K562 (cell line): ENCODE measurements at regions not wholly inside any gene's neighbourhood (a gene's known extent, or its start where the extent isn't known, plus 50 kb on each side); places are given as distances from the start of the nearest gene placed in this dataset.

Experiments
- KHSRP ChIP-seq: fragments of 450-650 bp; IDR thresholded peaks from 2 replicates; pipeline ENCODE4 v1.6.1; 2017
- ZFPM2 ChIP-seq: fragments of 250-450 bp; sonication (Bioruptor Pico); IDR thresholded peaks from 2 replicates; pipeline ENCODE4 v1.5.1; 2022; ENCODE audit warnings: mild to moderate bottlenecking
- TF ChIP-seq, protein P1 (sequence below): fragments of 200-800 bp; sonication (Bioruptor generic); IDR thresholded peaks from 2 replicates; pipeline ENCODE4 v1.6.1; 2017; ENCODE audit warnings: missing genetic modification characterization, missing compliant biosample characterization
- TF ChIP-seq, protein P2 (sequence below): fragments of 250-450 bp; sonication (Bioruptor Pico); IDR thresholded peaks from 2 replicates; pipeline ENCODE4 v1.4.0; 2020; ENCODE audit warnings: mild to moderate bottlenecking, moderate library complexity
- TF ChIP-seq, protein P3 (sequence below): IDR thresholded peaks from 2 replicates; pipeline ENCODE4 v1.6.1; 2014; ENCODE audit warnings: antibody characterized with exemption

DNA sequence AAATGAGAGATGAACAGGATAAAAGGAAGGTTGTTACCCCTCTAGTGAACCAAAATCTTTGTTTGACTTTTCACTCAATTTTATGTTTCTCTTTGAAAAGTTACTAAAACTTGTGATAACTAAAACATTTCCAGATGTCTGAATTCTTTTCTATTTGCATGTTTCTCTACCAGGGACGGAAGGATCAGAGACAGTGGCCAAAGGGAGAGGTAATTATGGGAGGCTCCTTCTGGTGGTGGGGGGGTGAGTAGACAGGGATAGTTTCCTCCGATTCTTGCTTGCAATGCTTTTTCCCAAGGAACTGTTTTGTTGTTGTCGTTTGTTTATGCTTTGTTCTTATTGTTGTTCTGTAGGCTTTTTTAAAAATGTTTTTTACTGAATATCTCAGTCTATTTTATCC is 374.8 kb downstream of the INHBA start (continued):
- TF ChIP-seq, protein P1, sequence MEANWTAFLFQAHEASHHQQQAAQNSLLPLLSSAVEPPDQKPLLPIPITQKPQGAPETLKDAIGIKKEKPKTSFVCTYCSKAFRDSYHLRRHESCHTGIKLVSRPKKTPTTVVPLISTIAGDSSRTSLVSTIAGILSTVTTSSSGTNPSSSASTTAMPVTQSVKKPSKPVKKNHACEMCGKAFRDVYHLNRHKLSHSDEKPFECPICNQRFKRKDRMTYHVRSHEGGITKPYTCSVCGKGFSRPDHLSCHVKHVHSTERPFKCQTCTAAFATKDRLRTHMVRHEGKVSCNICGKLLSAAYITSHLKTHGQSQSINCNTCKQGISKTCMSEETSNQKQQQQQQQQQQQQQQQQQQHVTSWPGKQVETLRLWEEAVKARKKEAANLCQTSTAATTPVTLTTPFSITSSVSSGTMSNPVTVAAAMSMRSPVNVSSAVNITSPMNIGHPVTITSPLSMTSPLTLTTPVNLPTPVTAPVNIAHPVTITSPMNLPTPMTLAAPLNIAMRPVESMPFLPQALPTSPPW (CRISPR knock-in tag), result no peak
- TF ChIP-seq KHSRP (no peak), ZFPM2 (CRISPR knock-in tag) (no peak)
- TF ChIP-seq, protein P2, sequence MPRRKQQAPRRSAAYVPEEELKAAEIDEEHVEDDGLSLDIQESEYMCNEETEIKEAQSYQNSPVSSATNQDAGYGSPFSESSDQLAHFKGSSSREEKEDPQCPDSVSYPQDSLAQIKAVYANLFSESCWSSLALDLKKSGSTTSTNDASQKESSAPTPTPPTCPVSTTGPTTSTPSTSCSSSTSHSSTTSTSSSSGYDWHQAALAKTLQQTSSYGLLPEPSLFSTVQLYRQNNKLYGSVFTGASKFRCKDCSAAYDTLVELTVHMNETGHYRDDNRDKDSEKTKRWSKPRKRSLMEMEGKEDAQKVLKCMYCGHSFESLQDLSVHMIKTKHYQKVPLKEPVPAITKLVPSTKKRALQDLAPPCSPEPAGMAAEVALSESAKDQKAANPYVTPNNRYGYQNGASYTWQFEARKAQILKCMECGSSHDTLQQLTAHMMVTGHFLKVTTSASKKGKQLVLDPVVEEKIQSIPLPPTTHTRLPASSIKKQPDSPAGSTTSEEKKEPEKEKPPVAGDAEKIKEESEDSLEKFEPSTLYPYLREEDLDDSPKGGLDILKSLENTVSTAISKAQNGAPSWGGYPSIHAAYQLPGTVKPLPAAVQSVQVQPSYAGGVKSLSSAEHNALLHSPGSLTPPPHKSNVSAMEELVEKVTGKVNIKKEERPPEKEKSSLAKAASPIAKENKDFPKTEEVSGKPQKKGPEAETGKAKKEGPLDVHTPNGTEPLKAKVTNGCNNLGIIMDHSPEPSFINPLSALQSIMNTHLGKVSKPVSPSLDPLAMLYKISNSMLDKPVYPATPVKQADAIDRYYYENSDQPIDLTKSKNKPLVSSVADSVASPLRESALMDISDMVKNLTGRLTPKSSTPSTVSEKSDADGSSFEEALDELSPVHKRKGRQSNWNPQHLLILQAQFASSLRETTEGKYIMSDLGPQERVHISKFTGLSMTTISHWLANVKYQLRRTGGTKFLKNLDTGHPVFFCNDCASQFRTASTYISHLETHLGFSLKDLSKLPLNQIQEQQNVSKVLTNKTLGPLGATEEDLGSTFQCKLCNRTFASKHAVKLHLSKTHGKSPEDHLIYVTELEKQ (CRISPR knock-in tag), result no peak
- TF ChIP-seq, protein P3, sequence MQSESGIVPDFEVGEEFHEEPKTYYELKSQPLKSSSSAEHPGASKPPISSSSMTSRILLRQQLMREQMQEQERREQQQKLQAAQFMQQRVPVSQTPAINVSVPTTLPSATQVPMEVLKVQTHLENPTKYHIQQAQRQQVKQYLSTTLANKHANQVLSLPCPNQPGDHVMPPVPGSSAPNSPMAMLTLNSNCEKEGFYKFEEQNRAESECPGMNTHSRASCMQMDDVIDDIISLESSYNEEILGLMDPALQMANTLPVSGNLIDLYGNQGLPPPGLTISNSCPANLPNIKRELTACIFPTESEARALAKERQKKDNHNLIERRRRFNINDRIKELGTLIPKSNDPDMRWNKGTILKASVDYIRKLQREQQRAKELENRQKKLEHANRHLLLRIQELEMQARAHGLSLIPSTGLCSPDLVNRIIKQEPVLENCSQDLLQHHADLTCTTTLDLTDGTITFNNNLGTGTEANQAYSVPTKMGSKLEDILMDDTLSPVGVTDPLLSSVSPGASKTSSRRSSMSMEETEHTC, result no peak
